ENCODE measurements at regions not wholly inside any gene's neighbourhood (a gene's known extent, or its start where the extent isn't known, plus 50 kb on each side); places are given as distances from the start of the nearest gene placed in this dataset.

DNA sequence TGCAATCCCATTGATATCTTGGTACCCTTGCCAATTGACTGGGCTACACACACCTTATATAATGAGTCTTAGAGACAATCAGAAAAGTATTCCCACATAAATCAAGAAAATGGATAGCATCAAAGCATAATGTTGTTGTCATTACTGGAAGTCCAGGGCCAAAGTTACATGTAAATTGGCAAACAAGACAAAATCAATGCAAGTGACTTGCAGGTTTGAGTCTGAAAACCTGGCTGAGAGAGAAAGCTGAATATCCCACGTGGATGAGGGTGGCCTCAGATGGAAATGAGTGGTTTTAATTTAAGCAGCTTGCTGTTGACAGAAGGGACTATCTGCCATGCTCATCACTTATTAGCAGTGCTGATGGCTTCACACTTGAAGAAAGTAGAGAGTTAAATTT, 324.0 kb upstream of the MON1B start:
- TF ChIP-seq, protein P1, sequence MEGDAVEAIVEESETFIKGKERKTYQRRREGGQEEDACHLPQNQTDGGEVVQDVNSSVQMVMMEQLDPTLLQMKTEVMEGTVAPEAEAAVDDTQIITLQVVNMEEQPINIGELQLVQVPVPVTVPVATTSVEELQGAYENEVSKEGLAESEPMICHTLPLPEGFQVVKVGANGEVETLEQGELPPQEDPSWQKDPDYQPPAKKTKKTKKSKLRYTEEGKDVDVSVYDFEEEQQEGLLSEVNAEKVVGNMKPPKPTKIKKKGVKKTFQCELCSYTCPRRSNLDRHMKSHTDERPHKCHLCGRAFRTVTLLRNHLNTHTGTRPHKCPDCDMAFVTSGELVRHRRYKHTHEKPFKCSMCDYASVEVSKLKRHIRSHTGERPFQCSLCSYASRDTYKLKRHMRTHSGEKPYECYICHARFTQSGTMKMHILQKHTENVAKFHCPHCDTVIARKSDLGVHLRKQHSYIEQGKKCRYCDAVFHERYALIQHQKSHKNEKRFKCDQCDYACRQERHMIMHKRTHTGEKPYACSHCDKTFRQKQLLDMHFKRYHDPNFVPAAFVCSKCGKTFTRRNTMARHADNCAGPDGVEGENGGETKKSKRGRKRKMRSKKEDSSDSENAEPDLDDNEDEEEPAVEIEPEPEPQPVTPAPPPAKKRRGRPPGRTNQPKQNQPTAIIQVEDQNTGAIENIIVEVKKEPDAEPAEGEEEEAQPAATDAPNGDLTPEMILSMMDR (conservative IDR thresholded peaks at IDR 0.05), result no peak
- TF ChIP-seq ZFX (IDR thresholded peaks at IDR 0.05), result no peak
